Trophoblast cell (in vitro differentiated cells and primary cell): ENCODE measurements at regions not wholly inside any gene's neighbourhood (a gene's known extent, or its start where the extent isn't known, plus 50 kb on each side); places are given as distances from the start of the nearest gene placed in this dataset.
"Not testable (repeated sequence)": the region's sequence is repeated elsewhere in the genome, so short reads cannot be mapped to it uniquely, and the experiment has no call there.

Experiments
- DNase-seq, 2 donors: peaks; one replicate each; pipeline ENCODE4 v3.0.0-alpha.2; 2016
- H2AFZ ChIP-seq: 2 replicates; pipeline ENCODE4 v1.6.1; 2013; ENCODE audit warnings: low read length, moderate library complexity, mild to moderate bottlenecking; ENCODE audit not compliant: insufficient read depth, poor library complexity
- H2AK5ac ChIP-seq: 2 replicates; pipeline ENCODE4 v1.6.1; 2013; ENCODE audit warnings: mild to moderate bottlenecking, low read length
- H2BK120ac ChIP-seq: 2 replicates; pipeline ENCODE4 v1.6.1; 2013; ENCODE audit warnings: low read length, mild to moderate bottlenecking, moderate library complexity; ENCODE audit not compliant: insufficient read depth, poor library complexity
- H2BK12ac ChIP-seq: 2 replicates; pipeline ENCODE4 v1.6.1; 2013; ENCODE audit warnings: mild to moderate bottlenecking, low read length, moderate library complexity
- H2BK5ac ChIP-seq: 2 replicates; pipeline ENCODE4 v1.6.1; 2013; ENCODE audit warnings: low read length, low read depth, moderate library complexity, mild to moderate bottlenecking; ENCODE audit not compliant: poor library complexity
- H3K14ac ChIP-seq: 2 replicates; pipeline ENCODE4 v1.6.1; 2013; ENCODE audit warnings: mild to moderate bottlenecking, low read length
- H3K18ac ChIP-seq: 2 replicates; pipeline ENCODE4 v1.6.1; 2013; ENCODE audit warnings: mild to moderate bottlenecking, low read length
- H3K23ac ChIP-seq: 2 replicates; pipeline ENCODE4 v1.6.1; 2013; ENCODE audit warnings: low read length
- H3K27ac ChIP-seq: 2 replicates; pipeline ENCODE4 v1.5.1; 2013; ENCODE audit warnings: low read depth, mild to moderate bottlenecking, inconsistent platforms, low read length, moderate library complexity
- H3K27me3 ChIP-seq: 2 replicates; pipeline ENCODE4 v1.6.1; 2013; ENCODE audit warnings: inconsistent platforms, mild to moderate bottlenecking, low read length, moderate library complexity; ENCODE audit not compliant: insufficient read depth
- H3K36me3 ChIP-seq, 2 experiments: 1 replicate in 1 of 2; 2 replicates in 1 of 2; pipeline ENCODE4 v1.6.1; 2013; ENCODE audit warnings: low read length in 2 of 2, mild to moderate bottlenecking in 2 of 2, moderate library complexity in 1 of 2; ENCODE audit not compliant: insufficient read depth in 2 of 2, control insufficient read depth in 1 of 2
- H3K4ac ChIP-seq: 2 replicates; pipeline ENCODE4 v1.6.1; 2013; ENCODE audit warnings: low read depth, mild to moderate bottlenecking, low read length, moderate library complexity
- H3K4me1 ChIP-seq, 2 experiments: 1 replicate in 1 of 2; 2 replicates in 1 of 2; pipeline ENCODE4 v1.6.1; 2013; ENCODE audit warnings: low read length in 2 of 2, mild to moderate bottlenecking in 2 of 2, moderate library complexity in 1 of 2; ENCODE audit not compliant: insufficient read depth in 2 of 2, control insufficient read depth in 1 of 2
- H3K4me2 ChIP-seq: 2 replicates; pipeline ENCODE4 v1.6.1; 2013; ENCODE audit warnings: inconsistent platforms, mild to moderate bottlenecking, low read length, moderate library complexity
- H3K4me3 ChIP-seq: 2 replicates; pipeline ENCODE4 v1.5.1; 2013; ENCODE audit warnings: mild to moderate bottlenecking, low read depth, low read length, inconsistent platforms
- H3K79me1 ChIP-seq: one replicate; pipeline ENCODE4 v1.6.1; 2013; ENCODE audit warnings: low read length
- H3K79me2 ChIP-seq: 2 replicates; pipeline ENCODE4 v1.6.1; 2013; ENCODE audit warnings: low read length, mild to moderate bottlenecking; ENCODE audit not compliant: control insufficient read depth, insufficient read depth, poor library complexity
- H3K9ac ChIP-seq: 2 replicates; pipeline ENCODE4 v1.6.1; 2013; ENCODE audit warnings: mild to moderate bottlenecking, low read length
- H3K9me3 ChIP-seq: 2 replicates; pipeline ENCODE4 v1.6.1; 2013; ENCODE audit warnings: low read depth, mild to moderate bottlenecking, control low read depth, inconsistent platforms, low read length; ENCODE audit not compliant: insufficient read depth
- H4K12ac ChIP-seq: 2 replicates; pipeline ENCODE4 v1.6.1; 2013; ENCODE audit warnings: low read depth, mild to moderate bottlenecking, low read length, moderate library complexity
- H4K8ac ChIP-seq: 2 replicates; pipeline ENCODE4 v1.6.1; 2013; ENCODE audit warnings: low read depth, mild to moderate bottlenecking, low read length, moderate library complexity
- H4K91ac ChIP-seq: one replicate; pipeline ENCODE4 v1.6.1; 2013; ENCODE audit warnings: low read depth, mild to moderate bottlenecking, low read length, moderate library complexity
- WGBS: extraction: QIAGEN DNeasy Blood & Tissue Kit; methylation state at CpG from one replicate; pipeline ENCODE4 v1.1.7; 2013; ENCODE audit warnings: missing lambda C conversion rate; ENCODE audit not compliant: insufficient read length, insufficient coverage; ENCODE audit errors: extremely low coverage; 5-methylcytosine and 5-hydroxymethylcytosine counted together

DNA sequence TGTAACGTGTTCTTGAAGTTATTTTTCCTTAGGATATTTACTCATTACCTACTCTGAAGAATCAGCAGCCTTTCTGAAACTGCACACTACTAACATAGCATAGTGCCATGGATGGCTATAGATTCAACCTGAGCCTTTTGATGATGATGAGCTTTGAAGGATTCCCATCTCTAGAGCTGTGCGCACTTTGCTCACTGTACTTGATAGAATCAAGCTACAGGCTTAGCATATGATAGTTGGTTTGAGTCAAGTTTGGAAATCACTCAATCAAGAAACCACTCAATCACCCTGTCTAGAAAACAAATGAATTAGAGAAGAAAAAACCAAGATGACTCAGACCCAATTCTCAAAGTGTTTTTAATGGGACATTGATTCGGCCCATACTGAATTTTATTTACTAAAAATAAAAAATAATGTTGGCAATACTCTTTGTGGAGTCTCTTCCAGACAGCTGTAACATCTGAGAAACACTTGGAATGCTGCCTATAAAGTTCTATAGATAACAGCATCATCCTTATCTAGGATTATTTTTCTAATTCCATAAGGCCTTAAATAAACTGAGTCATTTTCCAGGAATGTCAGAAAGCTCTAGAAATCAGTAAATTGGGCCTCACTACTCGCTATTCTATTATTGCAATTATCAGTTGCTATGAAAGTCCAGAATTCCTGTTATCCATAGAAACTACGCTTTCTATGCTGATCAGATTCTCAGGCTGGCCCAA, 259.0 kb upstream of the ERBB4 start:
- Histone ChIP-seq H4K8ac (no peak overlapping the region), H3K27me3 (no peaks in the 10 kb centered on the region), H3K9ac (no peak overlapping the region), H2AK5ac (no peak overlapping the region), H2AFZ (no peak overlapping the region), H3K9me3 (no peaks in the 10 kb centered on the region), H3K14ac (no peak overlapping the region), H4K12ac (no peak overlapping the region), H4K91ac (no peak overlapping the region), H3K4ac (no peak overlapping the region), H3K79me1 (no peaks in the 10 kb centered on the region), H3K4me3 (no peak overlapping the region), H3K18ac (no peak overlapping the region), H2BK12ac (no peak overlapping the region), H2BK5ac (no peak overlapping the region), H3K27ac (no peak overlapping the region), H3K4me2 (no peak overlapping the region), H2BK120ac (no peak overlapping the region), H3K36me3 (no peaks in the 10 kb centered on the region), H3K4me1 (no peaks in the 10 kb centered on the region), H3K79me2 (no peaks in the 10 kb centered on the region), H3K23ac (no peak overlapping the region)
- no CpG with 5 or more reads among the region's 5 CpGs for WGBS
- no peak for DNase-seq

DNA sequence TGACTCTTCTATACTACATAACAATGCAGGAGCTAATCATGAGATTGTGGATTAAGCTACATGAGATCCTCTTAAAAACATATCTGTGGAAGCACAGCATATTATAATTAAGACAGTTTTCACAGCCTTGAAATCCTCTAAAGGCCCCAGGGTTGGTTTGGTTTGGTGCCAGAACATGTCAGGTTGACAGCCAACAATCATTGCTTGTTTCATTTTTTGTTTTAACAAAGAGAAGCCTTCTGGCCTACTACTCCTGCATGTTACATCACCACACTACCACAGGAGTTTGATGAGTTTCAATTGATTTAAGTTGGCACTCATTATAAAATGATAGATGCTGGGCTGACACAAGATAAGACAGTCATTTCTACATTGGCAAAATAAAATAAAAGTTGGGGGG, 255.9 kb upstream of the ERBB4 start:
- Histone ChIP-seq H3K23ac (no peak overlapping the region), H3K4me3 (no peak overlapping the region), H3K27ac (no peak overlapping the region), H3K4ac (no peak overlapping the region), H2BK120ac (no peak overlapping the region), H3K9ac (no peak overlapping the region), H3K4me2 (no peak overlapping the region), H2BK12ac (no peak overlapping the region), H4K91ac (no peak overlapping the region), H3K79me1 (no peaks in the 10 kb centered on the region), H3K18ac (no peak overlapping the region), H3K9me3 (no peaks in the 10 kb centered on the region), H3K4me1 (no peaks in the 10 kb centered on the region), H4K12ac (no peak overlapping the region), H3K27me3 (no peaks in the 10 kb centered on the region), H3K14ac (no peak overlapping the region), H3K79me2 (no peaks in the 10 kb centered on the region), H2BK5ac (no peak overlapping the region), H2AFZ (no peak overlapping the region), H3K36me3 (no peaks in the 10 kb centered on the region), H2AK5ac (no peak overlapping the region), H4K8ac (no peak overlapping the region)
- DNase-seq, result no peak

DNA sequence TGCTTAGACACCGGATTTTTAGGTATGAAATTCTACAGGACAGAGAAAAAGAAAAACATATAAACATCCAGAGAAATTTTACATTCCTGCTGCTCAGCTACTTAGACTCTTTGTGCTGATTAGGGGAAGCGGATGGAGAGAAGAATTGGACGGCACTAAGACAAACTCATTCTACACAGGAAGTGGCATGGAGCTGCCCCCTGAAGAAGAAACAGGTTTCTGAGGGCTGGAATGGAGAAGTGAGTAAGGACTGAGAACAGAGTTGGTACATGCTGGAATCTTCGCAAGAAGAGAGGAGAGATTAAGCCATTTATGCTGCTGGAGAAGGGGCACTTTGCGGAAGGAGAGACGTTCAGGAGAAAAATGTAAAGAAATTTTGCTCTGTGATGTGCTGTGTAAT, 253.0 kb upstream of the ERBB4 start:
- H4K12ac ChIP-seq, result no peak overlapping the region
- no CpG with 5 or more reads among the region's 6 CpGs for WGBS
- no peak overlapping the region for H3K23ac ChIP-seq
- no peak overlapping the region for H2AK5ac ChIP-seq
- no peaks in the 10 kb centered on the region for H3K9me3 ChIP-seq
- H3K4me3 ChIP-seq, result no peak overlapping the region
- H3K27me3 ChIP-seq, result no peaks in the 10 kb centered on the region
- no peaks in the 10 kb centered on the region for H3K4me1 ChIP-seq
- H2AFZ ChIP-seq, result no peak overlapping the region
- no peaks in the 10 kb centered on the region for H3K79me2 ChIP-seq
- H3K14ac ChIP-seq, result no peak overlapping the region
- no peak overlapping the region for H3K9ac ChIP-seq
- H3K79me1 ChIP-seq, result no peaks in the 10 kb centered on the region
- no peak overlapping the region for H3K4ac ChIP-seq
- no peaks in the 10 kb centered on the region for H3K36me3 ChIP-seq
- no peak overlapping the region for H4K91ac ChIP-seq
- no peak overlapping the region for H3K27ac ChIP-seq
- H3K18ac ChIP-seq, result no peak overlapping the region
- no peak overlapping the region for H2BK120ac ChIP-seq
- H2BK5ac ChIP-seq, result no peak overlapping the region
- H4K8ac ChIP-seq, result no peak overlapping the region
- no peak overlapping the region for H2BK12ac ChIP-seq
- no peak overlapping the region for H3K4me2 ChIP-seq
- DNase-seq, result no peak

DNA sequence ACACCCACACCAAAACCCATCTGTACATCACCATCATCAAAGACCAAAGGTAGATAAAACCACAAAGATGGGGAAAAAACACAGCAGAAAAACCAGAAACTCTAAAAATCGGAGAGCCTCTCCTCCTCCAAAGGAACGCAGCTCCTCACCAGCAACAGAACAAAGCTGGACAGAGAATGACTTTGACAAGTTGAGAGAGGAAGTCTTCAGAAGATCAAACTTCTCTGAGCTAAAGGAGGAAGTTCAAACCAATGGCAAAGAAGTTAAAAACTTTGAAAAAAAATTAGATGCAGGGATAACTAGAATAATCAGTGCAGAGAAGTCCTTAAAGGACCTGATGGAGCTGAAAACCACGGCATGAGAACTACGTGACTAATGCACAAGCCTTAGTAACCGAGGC, 247.5 kb upstream of the ERBB4 start:
- H3K4ac ChIP-seq, H2AK5ac ChIP-seq, H3K79me2 ChIP-seq, H4K91ac ChIP-seq, H3K27ac ChIP-seq, H2BK120ac ChIP-seq, H3K4me1 ChIP-seq, H3K18ac ChIP-seq, H2BK12ac ChIP-seq, H4K12ac ChIP-seq, H3K27me3 ChIP-seq, DNase-seq, H3K9ac ChIP-seq, H3K4me2 ChIP-seq, H3K4me3 ChIP-seq, H2BK5ac ChIP-seq, H3K79me1 ChIP-seq, H3K23ac ChIP-seq, H3K9me3 ChIP-seq, H4K8ac ChIP-seq, H2AFZ ChIP-seq, H3K36me3 ChIP-seq, H3K14ac ChIP-seq: not testable (repeated sequence)
- WGBS, result no CpG with 5 or more reads among the region's 5 CpGs
